BE2C (cell line): ENCODE measurements at regions not wholly inside any gene's neighbourhood (a gene's known extent, or its start where the extent isn't known, plus 50 kb on each side); places are given as distances from the start of the nearest gene placed in this dataset.

Source experiments
- DNase-seq: peaks from one replicate; pipeline ENCODE4 v3.0.0-alpha.2; 2020
- H3K27me3 ChIP-seq: fragments of 250-450 bp; sonication (Bioruptor Pico); 2 replicates; pipeline ENCODE4 v1.5.1; 2020; ENCODE audit warnings: mild to moderate bottlenecking
- H3K36me3 ChIP-seq: fragments of 250-450 bp; sonication (Bioruptor Pico); 2 replicates; pipeline ENCODE4 v1.5.1; 2020; ENCODE audit warnings: mild to moderate bottlenecking
- H3K4me1 ChIP-seq: fragments of 250-450 bp; sonication (Bioruptor Pico); 2 replicates; pipeline ENCODE4 v1.5.1; 2020
- H3K4me3 ChIP-seq: 2 replicates; pipeline ENCODE4 v1.5.1; 2011; ENCODE audit warnings: low read depth, low read length
- H3K9me3 ChIP-seq: fragments of 250-450 bp; sonication (Bioruptor Pico); 2 replicates; pipeline ENCODE4 v1.5.1; 2020
- TF ChIP-seq, protein P1 (sequence below): IDR thresholded peaks from 2 replicates; pipeline ENCODE4 v1.5.1; 2012; ENCODE audit warnings: mild to moderate bottlenecking, low read depth, low read length

GRCh38 chr2:217062768-217063167 is 202.9 kb upstream of the TNP1 start:
- Histone ChIP-seq H3K27me3 (no peaks in the 10 kb centered on the region), H3K9me3 (no peaks in the 10 kb centered on the region), H3K36me3 (no peaks in the 10 kb centered on the region), H3K4me3 (no peak overlapping the region), H3K4me1 (no peaks in the 10 kb centered on the region)
- TF ChIP-seq, protein P1, sequence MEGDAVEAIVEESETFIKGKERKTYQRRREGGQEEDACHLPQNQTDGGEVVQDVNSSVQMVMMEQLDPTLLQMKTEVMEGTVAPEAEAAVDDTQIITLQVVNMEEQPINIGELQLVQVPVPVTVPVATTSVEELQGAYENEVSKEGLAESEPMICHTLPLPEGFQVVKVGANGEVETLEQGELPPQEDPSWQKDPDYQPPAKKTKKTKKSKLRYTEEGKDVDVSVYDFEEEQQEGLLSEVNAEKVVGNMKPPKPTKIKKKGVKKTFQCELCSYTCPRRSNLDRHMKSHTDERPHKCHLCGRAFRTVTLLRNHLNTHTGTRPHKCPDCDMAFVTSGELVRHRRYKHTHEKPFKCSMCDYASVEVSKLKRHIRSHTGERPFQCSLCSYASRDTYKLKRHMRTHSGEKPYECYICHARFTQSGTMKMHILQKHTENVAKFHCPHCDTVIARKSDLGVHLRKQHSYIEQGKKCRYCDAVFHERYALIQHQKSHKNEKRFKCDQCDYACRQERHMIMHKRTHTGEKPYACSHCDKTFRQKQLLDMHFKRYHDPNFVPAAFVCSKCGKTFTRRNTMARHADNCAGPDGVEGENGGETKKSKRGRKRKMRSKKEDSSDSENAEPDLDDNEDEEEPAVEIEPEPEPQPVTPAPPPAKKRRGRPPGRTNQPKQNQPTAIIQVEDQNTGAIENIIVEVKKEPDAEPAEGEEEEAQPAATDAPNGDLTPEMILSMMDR = no peak
- no peak for DNase-seq

GRCh38 chr2:217061916-217062505 is 202.1 kb upstream of the TNP1 start:
- H3K4me1 ChIP-seq = no peaks in the 10 kb centered on the region
- H3K9me3 ChIP-seq = no peaks in the 10 kb centered on the region
- TF ChIP-seq, protein P1 = no peak
- H3K36me3 ChIP-seq = no peaks in the 10 kb centered on the region
- DNase-seq = no peak
- no peaks in the 10 kb centered on the region for H3K27me3 ChIP-seq
- no peak overlapping the region for H3K4me3 ChIP-seq

DNA sequence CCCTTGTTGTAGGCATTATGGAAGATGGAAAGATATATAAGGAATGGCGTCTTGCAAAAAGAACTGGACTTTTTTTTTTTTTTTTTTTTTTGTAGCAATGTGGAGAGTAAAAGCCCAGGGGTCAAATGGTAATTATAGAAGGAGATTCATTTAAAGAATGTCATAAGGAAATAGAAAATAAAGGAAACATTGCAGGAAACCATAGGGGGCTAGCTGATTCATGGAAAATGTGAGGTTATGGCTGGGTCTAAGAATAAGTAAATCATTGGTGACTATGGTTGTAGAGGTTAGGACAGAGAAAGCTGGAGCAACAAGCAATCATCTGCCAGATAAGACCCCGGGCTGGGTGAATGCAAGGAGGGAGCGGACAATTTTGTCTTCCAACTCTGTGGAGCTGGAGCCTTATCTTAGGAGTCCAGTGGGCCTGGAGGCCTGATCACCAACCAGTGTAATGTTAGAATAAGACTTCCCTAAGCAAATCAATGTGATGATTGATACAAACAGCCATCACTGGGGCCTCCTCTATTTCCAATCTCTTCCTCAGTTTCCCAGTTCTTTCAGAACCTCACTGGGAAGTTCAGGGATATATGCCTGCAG is 201.2 kb upstream of the TNP1 start:
- DNase-seq = no peak
- no peaks in the 10 kb centered on the region for H3K36me3 ChIP-seq
- no peaks in the 10 kb centered on the region for H3K9me3 ChIP-seq
- H3K4me1 ChIP-seq = no peaks in the 10 kb centered on the region; the same call in 1 of the 2 replicates
- TF ChIP-seq, protein P1 = no peak
- H3K27me3 ChIP-seq = no peaks in the 10 kb centered on the region
- no peak overlapping the region for H3K4me3 ChIP-seq

DNA sequence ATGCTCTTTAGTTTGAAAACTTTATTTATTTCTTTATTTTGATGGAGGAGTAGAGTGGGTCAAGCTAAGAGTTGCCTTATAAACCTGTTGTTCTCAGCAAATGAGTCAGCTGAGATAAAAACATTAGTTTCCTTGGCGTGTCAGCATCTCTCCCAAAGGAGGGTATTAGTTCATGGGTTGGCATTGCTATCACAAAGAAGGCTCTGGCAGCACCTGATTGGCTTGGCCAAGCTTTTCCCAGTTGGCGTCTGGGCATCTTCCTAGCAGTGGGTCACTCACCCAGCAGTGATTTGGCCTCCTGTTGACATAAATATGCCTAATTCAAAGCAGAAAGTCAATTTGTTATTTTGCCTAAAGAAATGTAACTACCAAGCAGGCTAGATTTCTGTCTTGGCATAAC is 200.7 kb upstream of the TNP1 start:
- DNase-seq = no peak
- TF ChIP-seq, protein P1 = no peak
- no peaks in the 10 kb centered on the region for H3K36me3 ChIP-seq

GRCh38 chr2:217058791-217059755 is 199.2 kb upstream of the TNP1 start:
- Histone ChIP-seq H3K9me3 (no peaks in the 10 kb centered on the region), H3K36me3 (no peaks in the 10 kb centered on the region), H3K4me1 (peaks cover 2% of the 10 kb centered on the region; the same call in 1 of the 2 replicates), H3K27me3 (no peaks in the 10 kb centered on the region), H3K4me3 (no peak overlapping the region)
- DNase-seq = no peak
- TF ChIP-seq, protein P1 = no peak

More for the DNA sequence above, 200.7 kb upstream of the TNP1 start:
- peaks cover 2% of the 10 kb centered on the region; the same call in 1 of the 2 replicates for H3K4me1 ChIP-seq
- no peak overlapping the region for H3K4me3 ChIP-seq
- H3K27me3 ChIP-seq = no peaks in the 10 kb centered on the region
- H3K9me3 ChIP-seq = no peaks in the 10 kb centered on the region

DNA sequence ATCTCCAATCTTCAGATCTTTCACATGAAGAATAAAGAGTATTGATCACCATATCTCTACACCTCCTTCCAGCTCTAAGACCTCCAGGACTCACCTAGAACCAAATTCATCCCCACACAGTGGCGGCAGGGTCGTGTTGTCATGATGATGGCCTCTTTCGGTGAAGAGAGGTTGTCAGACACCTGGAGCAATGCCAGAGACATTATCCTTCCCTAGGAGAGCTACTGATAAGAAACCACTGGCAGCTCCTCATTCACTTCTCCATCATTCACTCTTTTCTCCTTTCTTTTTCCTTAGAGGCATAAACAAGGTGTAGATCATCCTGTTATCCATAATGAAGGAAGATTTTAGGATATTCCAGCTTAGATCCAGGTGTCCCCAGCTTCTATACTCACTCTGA is 197.9 kb upstream of the TNP1 start:
- TF ChIP-seq, protein P1 = no peak
- Histone ChIP-seq H3K36me3 (no peaks in the 10 kb centered on the region), H3K9me3 (no peaks in the 10 kb centered on the region), H3K4me1 (peaks cover 2% of the 10 kb centered on the region; the same call in 1 of the 2 replicates), H3K4me3 (no peak overlapping the region), H3K27me3 (no peaks in the 10 kb centered on the region)
- no peak for DNase-seq
